ENCODE measurements at regions not wholly inside any gene's neighbourhood (a gene's known extent, or its start where the extent isn't known, plus 50 kb on each side); places are given as distances from the start of the nearest gene placed in this dataset.

- no peak for DNase-seq (ENCODE audit: low spot score)
- Histone ChIP-seq H3K36me3 (no peaks in the 10 kb centered on the region), H3K4me3 (no peak overlapping the region), H3K27me3 (no peaks in the 10 kb centered on the region), H3K9me3 (no peaks in the 10 kb centered on the region), H3K27ac (no peak overlapping the region), H3K4me1 (no peaks in the 10 kb centered on the region)
- TF ChIP-seq, protein P1, sequence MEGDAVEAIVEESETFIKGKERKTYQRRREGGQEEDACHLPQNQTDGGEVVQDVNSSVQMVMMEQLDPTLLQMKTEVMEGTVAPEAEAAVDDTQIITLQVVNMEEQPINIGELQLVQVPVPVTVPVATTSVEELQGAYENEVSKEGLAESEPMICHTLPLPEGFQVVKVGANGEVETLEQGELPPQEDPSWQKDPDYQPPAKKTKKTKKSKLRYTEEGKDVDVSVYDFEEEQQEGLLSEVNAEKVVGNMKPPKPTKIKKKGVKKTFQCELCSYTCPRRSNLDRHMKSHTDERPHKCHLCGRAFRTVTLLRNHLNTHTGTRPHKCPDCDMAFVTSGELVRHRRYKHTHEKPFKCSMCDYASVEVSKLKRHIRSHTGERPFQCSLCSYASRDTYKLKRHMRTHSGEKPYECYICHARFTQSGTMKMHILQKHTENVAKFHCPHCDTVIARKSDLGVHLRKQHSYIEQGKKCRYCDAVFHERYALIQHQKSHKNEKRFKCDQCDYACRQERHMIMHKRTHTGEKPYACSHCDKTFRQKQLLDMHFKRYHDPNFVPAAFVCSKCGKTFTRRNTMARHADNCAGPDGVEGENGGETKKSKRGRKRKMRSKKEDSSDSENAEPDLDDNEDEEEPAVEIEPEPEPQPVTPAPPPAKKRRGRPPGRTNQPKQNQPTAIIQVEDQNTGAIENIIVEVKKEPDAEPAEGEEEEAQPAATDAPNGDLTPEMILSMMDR (IDR thresholded peaks at IDR 0.05), result no peak
Observed at GRCh38 chr16:61370564-61370963, 665.7 kb downstream of the CDH8 start.

GRCh38 chr16:61366006-61366405 lies 670.2 kb downstream of the CDH8 start:
- H3K4me3 ChIP-seq, result no peak overlapping the region
- no peak for DNase-seq (ENCODE audit: low spot score)

DNA sequence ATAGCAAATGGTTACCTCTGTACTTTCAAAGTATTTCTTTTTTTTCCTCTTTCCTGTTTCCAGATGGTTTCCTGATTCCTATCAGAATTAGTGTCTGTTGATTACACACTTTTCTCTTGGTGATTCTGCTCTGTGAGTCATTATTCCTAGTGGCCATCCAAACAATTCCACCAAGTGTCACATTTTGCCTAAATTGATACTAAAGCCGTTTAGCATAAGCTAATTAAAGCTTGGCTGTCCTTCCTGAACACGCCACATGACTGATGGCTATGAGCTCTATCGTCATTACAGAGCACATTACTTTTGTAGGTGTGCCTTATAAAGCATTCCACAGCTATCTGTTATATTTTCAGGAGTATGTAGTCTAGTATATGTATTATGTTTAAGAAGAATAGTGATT lies 671.2 kb downstream of the CDH8 start:
- Histone ChIP-seq H3K4me1 (no peaks in the 10 kb centered on the region), H3K27me3 (no peaks in the 10 kb centered on the region), H3K27ac (no peak overlapping the region), H3K9me3 (no peaks in the 10 kb centered on the region), H3K36me3 (no peaks in the 10 kb centered on the region), H3K4me3 (no peak overlapping the region)
- no peak for DNase-seq (ENCODE audit: low spot score)
- TF ChIP-seq, protein P1 (IDR thresholded peaks at IDR 0.05), result no peak

More at GRCh38 chr16:61366006-61366405, 670.2 kb downstream of the CDH8 start:
- Histone ChIP-seq H3K27me3 (no peaks in the 10 kb centered on the region), H3K27ac (no peak overlapping the region), H3K36me3 (no peaks in the 10 kb centered on the region), H3K4me1 (no peaks in the 10 kb centered on the region), H3K9me3 (no peaks in the 10 kb centered on the region)
- TF ChIP-seq, protein P1 (IDR thresholded peaks at IDR 0.05), result no peak

GRCh38 chr16:61362585-61362984 lies 673.7 kb downstream of the CDH8 start:
- H3K9me3 ChIP-seq, result no peaks in the 10 kb centered on the region
- H3K36me3 ChIP-seq, result no peaks in the 10 kb centered on the region
- no peak for DNase-seq (ENCODE audit: low spot score)
- TF ChIP-seq, protein P1 (IDR thresholded peaks at IDR 0.05), result no peak
- H3K27ac ChIP-seq, result no peak overlapping the region
- no peak overlapping the region for H3K4me3 ChIP-seq
- no peaks in the 10 kb centered on the region for H3K4me1 ChIP-seq
- H3K27me3 ChIP-seq, result no peaks in the 10 kb centered on the region

DNA sequence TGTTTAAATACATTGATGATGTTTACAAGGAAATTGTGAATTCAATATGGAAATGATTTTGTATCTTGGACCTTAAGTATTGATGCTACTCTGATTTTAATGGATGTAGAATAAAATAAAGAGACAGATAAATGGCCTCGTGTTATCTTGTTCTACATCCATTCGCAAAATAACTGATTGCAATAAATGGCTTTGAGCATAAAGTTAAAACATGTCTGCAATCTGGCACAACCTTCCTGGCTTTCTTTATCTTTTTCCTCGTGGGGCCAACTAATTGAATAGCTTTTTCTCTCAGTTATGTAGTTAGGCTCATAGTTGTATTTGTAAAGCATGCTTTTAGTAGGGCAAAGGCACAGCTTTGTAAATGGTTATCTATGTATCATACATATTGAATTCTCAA lies 691.4 kb downstream of the CDH8 start:
- TF ChIP-seq, protein P1 (IDR thresholded peaks at IDR 0.05), result no peak
- Histone ChIP-seq H3K4me3 (no peak overlapping the region), H3K9me3 (no peaks in the 10 kb centered on the region), H3K27ac (no peak overlapping the region), H3K36me3 (no peaks in the 10 kb centered on the region), H3K27me3 (no peaks in the 10 kb centered on the region), H3K4me1 (no peaks in the 10 kb centered on the region)
- no peak for DNase-seq (ENCODE audit: low spot score)

DNA sequence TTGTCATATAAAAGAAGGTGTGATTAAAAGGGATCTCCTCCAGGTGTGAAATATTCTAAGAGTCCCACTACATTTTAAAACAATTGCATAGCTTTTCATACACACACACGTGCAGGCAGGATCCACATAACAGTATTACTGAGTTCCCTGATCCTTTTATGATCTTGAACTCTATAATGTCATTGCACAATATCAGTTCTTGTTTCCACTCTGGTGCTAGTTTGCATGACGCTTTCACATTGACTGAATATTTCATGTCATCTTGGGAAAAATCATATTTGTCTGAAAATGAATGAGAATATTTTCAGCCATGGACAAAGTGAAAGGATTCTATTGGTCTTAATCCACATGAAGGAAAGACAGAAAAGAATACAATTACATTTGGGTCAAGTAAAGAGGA lies 703.8 kb downstream of the CDH8 start:
- DNase-seq (ENCODE audit: low spot score), result no peak
- no peaks in the 10 kb centered on the region for H3K36me3 ChIP-seq
- no peak overlapping the region for H3K4me3 ChIP-seq
- no peaks in the 10 kb centered on the region for H3K27me3 ChIP-seq
- TF ChIP-seq, protein P1 (IDR thresholded peaks at IDR 0.05), result no peak
- no peaks in the 10 kb centered on the region for H3K4me1 ChIP-seq
- no peaks in the 10 kb centered on the region for H3K9me3 ChIP-seq
- no peak overlapping the region for H3K27ac ChIP-seq
